Osteocyte (in vitro differentiated cells): ENCODE measurements at regions not wholly inside any gene's neighbourhood (a gene's known extent, or its start where the extent isn't known, plus 50 kb on each side); places are given as distances from the start of the nearest gene placed in this dataset.

ENCODE experiments used
- DNase-seq: peaks from one replicate; pipeline ENCODE4 v3.0.0; 2021; ENCODE audit warnings: mixed read lengths; ENCODE audit not compliant: unreplicated experiment; ENCODE audit errors: extremely low spot score
- H3K27ac Mint-ChIP-seq: one replicate; pipeline ENCODE4 v1.8.0; 2021; ENCODE audit warnings: mild to moderate bottlenecking, mixed read lengths; ENCODE audit not compliant: unreplicated experiment
- H3K27me3 Mint-ChIP-seq: one replicate; pipeline ENCODE4 v1.8.0; 2021; ENCODE audit warnings: mixed read lengths; ENCODE audit not compliant: unreplicated experiment
- H3K36me3 Mint-ChIP-seq: one replicate; pipeline ENCODE4 v1.8.0; 2021; ENCODE audit warnings: mixed read lengths; ENCODE audit not compliant: unreplicated experiment
- H3K4me1 Mint-ChIP-seq: one replicate; pipeline ENCODE4 v1.8.0; 2021; ENCODE audit warnings: mixed read lengths; ENCODE audit not compliant: unreplicated experiment
- H3K4me3 Mint-ChIP-seq: one replicate; pipeline ENCODE4 v1.8.0; 2021; ENCODE audit warnings: mild to moderate bottlenecking, moderate library complexity, mixed read lengths; ENCODE audit not compliant: unreplicated experiment
- H3K9me3 Mint-ChIP-seq: one replicate; pipeline ENCODE4 v1.8.0; 2021; ENCODE audit warnings: mixed read lengths; ENCODE audit not compliant: unreplicated experiment
- TF ChIP-seq, protein P1 (sequence below): fragments of 200-600 bp; sonication (generic); IDR thresholded peaks from 2 replicates; pipeline ENCODE4 v1.5.0; 2021; ENCODE audit warnings: antibody characterized with exemption, mild to moderate bottlenecking, moderate library complexity

DNA sequence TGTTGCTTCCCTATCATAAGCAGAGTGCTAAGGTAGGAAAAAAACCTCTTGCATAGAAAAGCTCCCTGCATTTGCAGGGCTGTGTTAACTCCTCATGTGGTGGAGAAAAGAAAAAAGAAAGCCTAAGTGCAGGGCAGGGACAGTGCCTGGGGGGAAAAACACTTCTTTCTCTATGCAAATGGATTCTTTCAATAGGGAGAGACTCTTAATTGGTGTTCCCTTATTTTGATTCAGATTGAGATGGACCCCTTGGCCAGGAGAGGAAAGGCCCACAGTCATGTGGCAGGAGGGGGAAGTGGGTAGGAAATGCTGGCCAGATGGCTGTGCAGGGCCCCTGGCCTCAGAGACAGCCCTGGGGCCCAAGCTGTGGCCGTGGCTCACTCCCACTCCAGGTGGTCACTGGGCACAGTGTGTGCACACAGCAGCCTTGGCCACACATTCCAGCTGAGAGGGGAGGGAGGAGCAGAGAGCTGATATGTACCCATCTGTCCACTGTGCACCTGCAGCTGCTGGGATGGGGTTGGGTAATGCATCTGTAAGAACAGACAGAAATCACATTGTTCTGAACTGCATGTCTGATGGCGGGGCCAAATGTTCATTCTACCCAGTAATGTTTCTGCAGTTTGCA is 410.4 kb downstream of the DSC3 start:
- H3K27me3 Mint-ChIP-seq: peaks cover 3% of the 10 kb centered on the region
- H3K4me1 Mint-ChIP-seq: no peaks in the 10 kb centered on the region
- no peaks in the 10 kb centered on the region for H3K36me3 Mint-ChIP-seq
- no peak overlapping the region for H3K4me3 Mint-ChIP-seq
- H3K9me3 Mint-ChIP-seq: peaks cover 6% of the 10 kb centered on the region
- DNase-seq: no peak
- TF ChIP-seq, protein P1, sequence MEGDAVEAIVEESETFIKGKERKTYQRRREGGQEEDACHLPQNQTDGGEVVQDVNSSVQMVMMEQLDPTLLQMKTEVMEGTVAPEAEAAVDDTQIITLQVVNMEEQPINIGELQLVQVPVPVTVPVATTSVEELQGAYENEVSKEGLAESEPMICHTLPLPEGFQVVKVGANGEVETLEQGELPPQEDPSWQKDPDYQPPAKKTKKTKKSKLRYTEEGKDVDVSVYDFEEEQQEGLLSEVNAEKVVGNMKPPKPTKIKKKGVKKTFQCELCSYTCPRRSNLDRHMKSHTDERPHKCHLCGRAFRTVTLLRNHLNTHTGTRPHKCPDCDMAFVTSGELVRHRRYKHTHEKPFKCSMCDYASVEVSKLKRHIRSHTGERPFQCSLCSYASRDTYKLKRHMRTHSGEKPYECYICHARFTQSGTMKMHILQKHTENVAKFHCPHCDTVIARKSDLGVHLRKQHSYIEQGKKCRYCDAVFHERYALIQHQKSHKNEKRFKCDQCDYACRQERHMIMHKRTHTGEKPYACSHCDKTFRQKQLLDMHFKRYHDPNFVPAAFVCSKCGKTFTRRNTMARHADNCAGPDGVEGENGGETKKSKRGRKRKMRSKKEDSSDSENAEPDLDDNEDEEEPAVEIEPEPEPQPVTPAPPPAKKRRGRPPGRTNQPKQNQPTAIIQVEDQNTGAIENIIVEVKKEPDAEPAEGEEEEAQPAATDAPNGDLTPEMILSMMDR: no peak
- H3K27ac Mint-ChIP-seq: no peak overlapping the region

DNA sequence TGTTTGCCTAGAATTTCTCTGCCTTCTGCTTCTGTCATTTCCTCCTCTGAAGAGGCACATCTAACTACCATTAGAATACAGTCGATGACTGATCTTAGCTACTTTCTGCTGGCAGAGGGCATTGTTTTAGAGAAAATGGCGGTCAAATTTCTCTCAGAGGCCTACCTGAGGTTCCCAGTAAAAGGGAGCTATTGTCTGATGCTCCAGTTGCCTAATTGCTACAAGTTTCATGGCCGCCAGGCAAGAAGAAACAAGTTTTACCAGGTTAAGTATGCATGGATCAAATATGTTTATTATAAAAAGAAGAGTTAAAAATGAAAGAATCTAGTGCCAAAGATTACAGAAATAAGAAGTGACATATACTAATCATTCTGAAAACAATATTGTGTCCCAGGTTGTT is 416.6 kb downstream of the DSC3 start:
- Mint-ChIP-seq H3K27me3 (no peaks in the 10 kb centered on the region), H3K4me1 (peaks cover 15% of the 10 kb centered on the region), H3K36me3 (no peaks in the 10 kb centered on the region), H3K9me3 (no peaks in the 10 kb centered on the region), H3K4me3 (no peak overlapping the region), H3K27ac (no peak overlapping the region)
- TF ChIP-seq, protein P1: no peak
- no peak for DNase-seq

DNA sequence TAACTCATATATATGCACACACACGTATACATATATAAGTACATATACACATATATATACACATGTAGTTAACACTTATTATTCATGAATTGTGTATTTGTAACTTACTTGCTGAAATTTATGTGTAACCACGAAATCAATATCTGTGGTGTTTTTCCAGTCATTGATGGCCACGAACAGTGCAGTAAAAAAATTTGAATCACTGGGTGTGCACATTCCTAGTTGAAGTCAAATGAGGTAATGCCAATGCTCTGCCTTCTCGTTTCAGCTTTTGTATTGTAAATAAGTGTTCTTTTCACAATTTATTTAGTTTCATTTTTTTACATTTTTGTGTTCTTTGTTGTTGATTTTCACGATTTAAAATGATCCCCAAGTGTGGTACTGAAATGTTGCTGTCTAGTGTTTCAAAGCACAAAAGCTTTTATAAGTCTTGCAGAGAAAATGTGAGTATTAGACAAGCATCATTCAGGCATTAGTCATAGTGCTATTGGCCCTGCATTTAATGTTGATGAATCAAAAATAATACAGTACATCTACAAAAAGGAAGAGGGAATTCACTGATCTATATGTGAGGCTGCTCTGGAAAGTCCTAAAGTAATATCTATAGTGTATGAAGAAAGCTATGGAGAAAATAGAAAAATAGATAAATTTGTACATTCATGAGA is 419.0 kb downstream of the DSC3 start:
- TF ChIP-seq, protein P1: no peak
- no peaks in the 10 kb centered on the region for H3K9me3 Mint-ChIP-seq
- H3K27ac Mint-ChIP-seq: peak overlapping the region; percentile 64
- H3K4me3 Mint-ChIP-seq: peak overlapping the region; percentile 16
- no peaks in the 10 kb centered on the region for H3K27me3 Mint-ChIP-seq
- no peaks in the 10 kb centered on the region for H3K36me3 Mint-ChIP-seq
- H3K4me1 Mint-ChIP-seq: peaks cover 17% of the 10 kb centered on the region
- no peak for DNase-seq

DNA sequence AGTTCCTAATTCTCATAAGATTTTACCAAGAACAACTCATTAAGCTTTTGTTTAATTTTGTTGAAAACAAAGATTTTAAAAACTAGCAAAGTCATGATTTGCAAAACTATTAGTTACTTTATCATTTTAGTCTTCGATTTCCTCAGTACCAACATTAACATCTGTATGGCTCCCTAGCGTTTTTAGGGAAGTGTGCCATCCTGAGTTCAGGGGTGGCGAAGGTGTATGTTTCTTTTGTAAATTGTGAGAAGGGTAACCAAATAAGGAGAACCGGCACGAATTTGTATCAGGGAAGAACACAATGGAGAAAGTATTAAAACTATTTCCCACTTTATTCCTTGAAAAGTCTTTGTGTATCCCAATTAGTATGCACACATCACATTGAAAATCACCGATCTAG is 419.9 kb downstream of the DSC3 start:
- no peak overlapping the region for H3K4me3 Mint-ChIP-seq
- H3K4me1 Mint-ChIP-seq: peaks cover 19% of the 10 kb centered on the region
- H3K27me3 Mint-ChIP-seq: no peaks in the 10 kb centered on the region
- H3K36me3 Mint-ChIP-seq: no peaks in the 10 kb centered on the region
- H3K9me3 Mint-ChIP-seq: no peaks in the 10 kb centered on the region
- DNase-seq: no peak
- TF ChIP-seq, protein P1: no peak
- H3K27ac Mint-ChIP-seq: no peak overlapping the region

DNA sequence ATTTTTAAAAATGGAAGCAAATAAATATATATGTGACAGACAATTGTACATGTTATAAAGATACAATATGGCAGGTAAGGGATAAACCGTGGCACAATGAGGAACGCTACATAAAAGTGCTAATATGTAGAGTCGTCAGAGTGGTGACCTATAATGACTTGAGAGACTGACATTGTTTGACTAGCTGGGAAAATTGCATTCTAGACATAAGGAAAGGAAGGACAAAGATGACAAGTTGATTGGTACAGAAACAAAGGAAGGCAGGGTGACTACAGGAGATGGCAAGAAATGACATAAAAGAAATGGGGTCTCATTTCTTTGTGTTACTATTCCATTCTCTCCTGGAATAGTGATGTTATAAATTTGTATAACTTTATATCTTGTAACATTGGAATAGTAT is 420.4 kb downstream of the DSC3 start:
- H3K27me3 Mint-ChIP-seq: no peaks in the 10 kb centered on the region
- H3K4me1 Mint-ChIP-seq: peaks cover 21% of the 10 kb centered on the region
- H3K27ac Mint-ChIP-seq: no peak overlapping the region
- no peaks in the 10 kb centered on the region for H3K36me3 Mint-ChIP-seq
- TF ChIP-seq, protein P1: no peak
- no peaks in the 10 kb centered on the region for H3K9me3 Mint-ChIP-seq
- DNase-seq: no peak
- no peak overlapping the region for H3K4me3 Mint-ChIP-seq
